ENCODE measurements at regions not wholly inside any gene's neighbourhood (a gene's known extent, or its start where the extent isn't known, plus 50 kb on each side); places are given as distances from the start of the nearest gene placed in this dataset.
"Not testable (repeated sequence)": the region's sequence is repeated elsewhere in the genome, so short reads cannot be mapped to it uniquely, and the experiment has no call there.

GRCh38 chr13:48591124-48591872 is 58.4 kb upstream of the RCBTB2 start:
- not testable (repeated sequence) for TF ChIP-seq CTCF (conservative IDR thresholded peaks at IDR 0.05 in 1 of 2, IDR thresholded peaks at IDR 0.05 in 1 of 2; ENCODE audit: low read depth in 1 of 2, low read length in 2 of 2); EZH2 (IDR thresholded peaks at IDR 0.05; ENCODE audit: low read length, missing control alignments)

Measured in fibroblast of lung (primary cell).